GM21447 (cell line): ENCODE measurements at regions not wholly inside any gene's neighbourhood (a gene's known extent, or its start where the extent isn't known, plus 50 kb on each side); places are given as distances from the start of the nearest gene placed in this dataset.
A peak's percentile ranks its signal among the peaks of the same experiment; 100 is the strongest.
"Not testable (repeated sequence)": the region's sequence is repeated elsewhere in the genome, so short reads cannot be mapped to it uniquely, and the experiment has no call there.

Experiments used
- ATAC-seq: cut with Tn5 transposase; IDR thresholded peaks from one replicate; pipeline ENCODE4 v1.9.1; 2021; ENCODE audit not compliant: unreplicated experiment

DNA sequence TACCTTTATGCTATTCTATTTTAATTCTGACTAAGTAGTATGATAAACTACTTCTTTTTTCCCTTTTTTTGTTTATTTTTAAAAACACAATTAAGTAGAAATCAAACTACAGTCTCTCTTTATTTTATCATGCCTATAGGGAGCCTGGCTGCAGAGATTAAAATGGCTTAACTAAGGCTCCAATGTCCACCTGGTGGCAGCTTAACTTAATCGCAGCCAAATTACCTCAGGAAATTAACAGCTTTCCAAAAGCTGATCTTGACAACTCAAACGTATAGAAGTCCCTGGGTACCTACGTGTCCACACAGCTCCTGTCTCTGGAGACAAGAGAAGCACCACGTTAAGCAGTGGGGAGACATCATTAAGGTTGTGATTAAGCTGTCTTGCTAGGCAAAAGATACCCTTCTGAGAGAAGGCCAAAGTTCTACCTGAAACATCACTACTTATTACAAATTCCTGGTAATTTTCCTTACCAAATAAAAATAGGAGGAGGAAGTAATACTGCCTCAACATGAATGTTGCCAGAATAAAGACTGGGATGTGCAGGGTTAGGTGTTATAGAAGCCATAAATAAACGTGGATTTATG lies 63.2 kb upstream of the SNX19 start:
- no peak for ATAC-seq

DNA sequence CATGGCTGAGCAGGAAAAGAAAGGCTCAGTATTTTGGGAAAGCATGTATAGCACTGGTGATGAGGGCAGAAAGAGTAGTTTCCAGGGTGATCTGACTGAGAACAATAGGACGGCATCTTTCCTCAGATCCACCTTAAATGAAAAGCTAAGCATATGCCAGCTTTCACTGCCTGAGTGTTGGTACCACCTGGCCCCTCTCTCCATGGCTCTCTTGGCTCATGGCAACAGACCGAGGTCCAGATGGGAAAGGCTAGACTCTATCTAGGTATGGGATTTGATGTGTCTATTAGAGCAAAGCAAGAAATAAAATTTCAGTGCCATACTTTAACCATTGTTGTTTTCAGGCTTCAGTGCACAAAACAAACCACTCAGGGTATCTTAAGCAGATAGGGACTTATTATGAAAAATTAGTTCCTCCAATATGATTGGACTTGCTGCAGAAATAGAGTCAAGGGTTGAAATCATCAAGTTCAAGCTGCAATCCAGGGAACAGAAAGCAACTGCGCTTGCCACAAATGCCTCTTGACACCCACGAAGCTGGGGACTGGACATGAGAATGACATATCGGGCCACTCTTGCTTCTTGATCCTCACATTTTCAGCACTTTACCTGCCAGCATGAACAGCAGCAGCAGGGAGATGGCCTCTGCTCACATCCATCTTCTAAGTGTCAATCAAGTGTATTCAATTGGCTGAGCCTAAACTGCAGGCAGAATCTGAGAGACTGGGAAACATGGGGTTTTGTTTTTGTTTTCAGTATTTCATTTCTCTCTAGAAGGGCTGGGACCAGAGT lies 64.0 kb upstream of the SNX19 start:
- ATAC-seq, result no peak

DNA sequence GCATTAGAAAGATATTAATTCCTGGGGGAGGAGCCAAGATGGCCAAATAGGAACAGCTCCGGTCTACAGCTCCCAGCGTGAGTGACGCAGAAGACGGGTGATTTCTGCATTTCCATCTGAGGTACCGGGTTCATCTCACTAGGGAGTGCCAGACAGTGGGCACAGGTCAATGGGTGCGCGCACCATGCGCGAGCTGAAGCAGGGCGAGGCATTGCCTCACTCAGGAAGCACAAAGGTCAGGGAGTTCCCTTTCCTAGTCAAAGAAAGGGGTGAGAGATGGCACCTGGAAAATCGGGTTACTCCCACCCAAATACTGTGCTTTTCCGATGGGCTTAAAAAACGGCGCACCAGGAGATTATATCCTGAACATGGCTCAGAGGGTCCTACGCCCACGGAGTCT lies 68.0 kb upstream of the SNX19 start:
- ATAC-seq, result not testable (repeated sequence)

DNA sequence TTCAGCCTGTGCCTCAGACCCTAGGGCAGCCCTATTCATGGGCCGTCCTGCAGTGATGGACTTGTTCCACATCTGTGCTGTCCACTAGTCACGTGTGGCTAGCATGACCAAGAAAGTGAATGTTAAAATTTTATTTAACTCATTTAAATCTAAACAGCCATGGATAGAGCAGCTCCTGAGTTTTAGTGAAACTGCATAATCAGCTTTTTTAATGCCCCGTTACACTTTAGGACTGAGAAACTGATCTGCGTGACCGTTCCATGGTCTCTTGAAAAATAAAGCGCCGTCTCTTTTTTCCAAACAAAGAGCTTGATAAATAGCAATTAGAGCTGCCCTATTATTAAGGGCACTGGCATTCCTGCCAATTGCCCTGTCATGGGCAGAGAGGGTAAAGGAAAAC lies 76.5 kb upstream of the SNX19 start:
- ATAC-seq, result no peak

DNA sequence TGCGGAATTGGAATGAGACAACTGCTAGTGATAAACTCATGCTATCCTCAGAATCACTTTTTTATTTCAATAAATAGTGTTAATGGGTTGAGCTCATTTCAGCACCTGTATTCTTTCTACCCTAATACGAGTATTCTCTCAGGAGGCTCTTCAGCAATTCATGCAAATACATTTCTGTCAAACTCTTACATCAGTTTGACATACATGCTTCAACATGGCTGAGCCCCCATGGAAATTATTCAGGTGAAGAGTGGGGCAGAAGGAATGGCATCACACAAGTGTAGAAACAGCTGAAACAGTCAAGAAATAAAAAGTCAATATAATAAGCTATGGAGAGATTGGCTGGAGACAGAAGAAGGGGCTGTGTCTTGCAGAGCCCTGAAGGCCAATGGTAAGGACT lies 77.8 kb upstream of the SNX19 start:
- ATAC-seq, result no peak

DNA sequence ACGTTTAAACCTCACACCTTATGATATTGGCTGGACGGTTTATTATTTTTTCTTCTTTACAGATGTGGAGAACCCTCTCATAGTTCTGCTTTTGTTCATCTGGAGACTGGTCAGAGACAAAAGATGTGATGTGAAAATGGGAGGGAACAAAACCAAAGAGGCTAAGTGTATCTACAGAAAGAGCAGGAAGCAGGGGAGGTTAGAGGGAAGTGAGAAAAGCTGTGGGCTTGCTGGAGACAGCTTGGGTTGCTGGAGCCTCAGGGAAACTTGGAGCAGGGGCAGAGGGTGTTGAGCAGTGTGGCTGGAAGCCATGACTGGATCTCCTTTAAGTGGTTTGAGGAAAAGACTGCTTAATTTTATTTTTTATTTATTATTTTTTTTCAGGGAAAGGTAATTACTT lies 79.0 kb upstream of the SNX19 start:
- ATAC-seq, result no peak

DNA sequence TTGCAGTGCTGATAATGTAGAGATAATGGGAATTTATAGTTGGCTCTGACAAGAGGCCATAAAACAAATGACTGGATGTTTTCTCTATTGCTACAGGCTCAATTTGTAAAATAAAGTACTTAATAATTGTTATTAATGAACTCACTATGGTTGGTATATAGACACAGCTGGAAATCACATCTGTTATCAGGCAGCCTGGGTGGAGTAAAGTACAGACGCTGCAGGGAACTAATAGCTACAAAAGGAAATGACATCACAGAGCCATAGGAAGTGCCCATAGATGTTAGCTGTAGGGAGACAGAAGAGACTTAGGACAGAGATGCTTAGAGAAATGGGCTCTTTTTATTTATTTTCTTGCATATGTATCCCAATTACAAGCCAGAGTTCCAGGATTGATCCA lies 81.0 kb upstream of the SNX19 start:
- ATAC-seq, result no peak

DNA sequence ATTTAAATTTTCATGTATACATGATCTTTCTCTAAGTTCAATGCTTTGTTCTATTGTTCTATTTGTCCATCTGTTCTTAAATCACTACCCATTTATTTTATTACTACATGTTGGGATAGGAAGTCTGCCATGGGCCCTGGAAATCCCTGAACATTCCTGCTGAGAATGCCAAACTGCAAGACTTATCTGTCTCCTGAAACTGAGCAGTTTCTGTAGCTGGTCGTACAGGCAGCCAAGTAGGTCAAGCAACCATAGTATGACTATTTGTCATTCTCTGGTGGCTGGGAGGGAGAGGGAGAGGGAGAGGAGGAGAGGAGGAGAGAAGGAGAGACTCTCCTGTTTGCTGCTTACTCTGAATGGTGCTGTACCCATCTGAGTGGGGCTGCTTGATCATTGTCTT lies 82.8 kb upstream of the SNX19 start:
- no peak for ATAC-seq

DNA sequence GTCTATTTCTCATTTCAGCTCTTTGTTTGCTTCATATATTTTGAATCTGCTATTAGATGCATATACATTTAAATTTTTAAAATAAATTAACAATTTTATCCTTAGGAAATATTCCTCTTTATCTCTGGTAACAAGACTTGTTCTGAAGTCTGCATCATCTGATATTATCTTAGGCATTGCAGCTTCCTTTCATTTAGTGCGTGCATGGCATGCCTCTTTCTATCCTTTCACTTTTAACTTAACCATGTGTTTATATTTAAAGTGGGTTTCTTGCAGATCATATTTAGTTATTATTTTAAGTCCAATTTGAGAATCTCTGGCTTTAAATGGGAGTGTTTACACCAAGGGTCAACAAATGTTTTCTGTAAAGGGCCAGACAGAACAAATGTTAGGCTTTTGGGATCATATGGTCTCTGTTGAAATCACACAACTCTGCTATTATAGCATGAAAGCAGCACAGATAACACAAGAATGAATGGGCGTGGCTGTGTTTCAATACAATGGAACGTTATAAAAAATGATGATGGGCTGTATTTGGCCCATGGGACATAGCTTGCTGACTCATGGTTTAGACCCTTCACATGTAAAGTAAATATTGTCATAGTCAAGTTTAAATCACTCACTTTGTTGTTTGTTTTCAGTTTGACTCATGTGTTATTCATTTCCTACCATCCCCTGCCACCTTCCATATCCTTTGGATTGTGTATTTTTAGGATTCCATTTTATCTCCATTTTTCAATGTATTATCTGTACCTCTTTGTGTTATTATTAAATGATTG lies 83.9 kb upstream of the SNX19 start:
- ATAC-seq, result no peak

DNA sequence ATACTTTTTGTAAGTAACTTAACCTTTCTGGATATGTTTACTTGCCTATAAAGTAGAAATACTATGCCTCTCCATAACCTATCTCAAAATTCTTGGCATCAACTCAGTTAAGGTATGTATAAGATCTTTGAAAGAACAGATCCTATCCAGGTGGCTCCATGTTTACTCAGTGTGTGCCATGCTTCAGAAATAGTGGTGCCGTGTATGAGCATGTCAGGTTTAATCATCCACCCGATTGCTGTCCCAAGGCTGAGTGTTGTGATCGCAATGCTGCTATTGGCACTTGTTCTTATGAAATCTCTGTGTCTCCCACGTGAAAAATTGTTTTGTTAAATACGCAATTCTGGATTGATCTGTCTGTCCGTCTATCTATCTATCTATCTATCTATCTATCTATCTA lies 85.9 kb upstream of the SNX19 start:
- ATAC-seq, result no peak

DNA sequence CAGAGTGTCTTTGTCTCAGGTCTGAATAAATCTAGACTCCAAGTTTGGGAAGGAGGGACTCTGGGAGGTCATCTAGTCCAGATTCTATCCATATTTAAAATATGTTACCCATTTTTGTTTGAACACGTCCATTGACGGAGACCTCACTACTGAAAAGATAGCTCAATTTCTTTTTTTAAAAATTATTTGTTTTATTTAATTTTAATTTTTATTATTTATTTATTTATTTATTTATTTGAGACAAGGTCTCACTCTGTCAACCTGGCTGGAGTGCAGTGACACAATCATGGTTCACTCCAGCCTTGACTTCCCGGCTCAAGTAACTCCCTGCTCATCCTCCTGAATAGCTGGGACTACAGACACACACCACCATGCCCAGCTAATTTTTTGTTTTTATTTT lies 89.5 kb upstream of the SNX19 start:
- no peak for ATAC-seq

DNA sequence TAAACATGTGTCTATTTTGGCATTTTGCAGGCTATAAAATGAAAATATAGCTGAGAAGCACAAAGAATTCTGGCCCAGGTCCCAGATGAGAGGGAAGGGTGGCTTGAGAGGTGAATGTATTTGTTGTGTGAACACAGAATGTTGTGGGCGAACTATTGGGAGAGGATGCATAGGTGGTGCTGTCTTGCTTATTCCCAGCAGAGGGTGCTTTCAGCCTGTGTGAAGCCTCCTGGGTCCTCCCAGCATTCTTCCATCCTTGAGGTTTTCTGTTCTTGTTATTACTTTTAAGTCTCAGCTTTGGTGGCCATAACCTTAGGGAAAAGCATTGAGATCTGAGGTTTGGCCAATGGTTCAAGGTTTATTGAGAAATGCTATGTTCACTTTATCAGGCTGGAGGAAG lies 108.7 kb upstream of the SNX19 start:
- ATAC-seq, result no peak

DNA sequence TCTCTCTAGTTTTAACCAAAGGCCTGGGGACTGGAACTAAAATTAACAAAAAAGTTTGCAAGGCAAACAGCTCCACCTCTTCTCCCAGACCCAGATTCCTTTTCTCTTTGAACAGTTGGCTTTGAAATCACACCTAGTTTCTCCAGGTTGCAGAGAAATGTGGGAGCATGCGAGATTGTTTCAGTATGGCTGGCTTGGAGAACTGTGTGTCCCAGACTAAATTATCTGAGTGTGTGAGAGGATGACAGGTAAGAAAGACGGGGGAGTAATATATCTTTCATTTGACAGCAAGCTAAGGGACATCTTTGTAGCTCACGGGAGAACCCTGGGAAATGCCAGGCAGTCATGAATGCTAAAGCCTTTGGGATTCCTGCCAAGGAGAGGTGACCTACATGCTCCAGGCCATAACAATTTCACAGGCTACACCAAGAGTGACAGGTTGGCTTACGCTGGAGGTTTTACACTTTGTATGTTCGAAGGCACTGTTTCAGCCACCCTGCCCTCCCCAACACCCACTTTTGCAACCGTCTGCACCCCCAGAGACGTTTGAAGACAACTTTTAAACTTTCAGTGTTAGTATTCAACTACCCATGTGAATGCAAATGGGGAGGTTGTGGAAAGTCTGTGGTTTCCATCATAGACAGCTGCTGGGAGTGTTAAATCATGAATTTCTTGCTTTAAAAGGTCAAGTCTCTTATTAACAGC lies 109.3 kb upstream of the SNX19 start:
- peak; percentile 68 for ATAC-seq

DNA sequence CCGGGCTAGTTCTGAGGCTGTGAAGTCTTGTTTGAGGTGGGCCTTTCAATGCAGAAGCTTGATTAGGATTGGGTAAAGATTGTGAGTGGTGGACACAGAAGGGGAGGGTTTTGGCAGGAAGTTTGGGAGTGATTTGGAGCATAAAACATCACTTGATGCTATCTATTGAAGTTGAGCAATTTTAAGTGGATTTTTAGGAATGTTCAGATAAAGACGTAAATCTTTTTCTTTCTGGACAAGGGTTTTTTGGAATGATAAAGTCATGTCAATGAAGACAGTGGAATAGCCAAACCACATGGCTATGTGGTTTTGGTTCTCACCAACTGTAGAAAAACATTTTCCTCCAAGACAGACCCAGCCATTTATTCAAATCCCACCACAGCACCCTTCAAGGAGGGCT lies 111.2 kb upstream of the SNX19 start:
- ATAC-seq, result no peak

DNA sequence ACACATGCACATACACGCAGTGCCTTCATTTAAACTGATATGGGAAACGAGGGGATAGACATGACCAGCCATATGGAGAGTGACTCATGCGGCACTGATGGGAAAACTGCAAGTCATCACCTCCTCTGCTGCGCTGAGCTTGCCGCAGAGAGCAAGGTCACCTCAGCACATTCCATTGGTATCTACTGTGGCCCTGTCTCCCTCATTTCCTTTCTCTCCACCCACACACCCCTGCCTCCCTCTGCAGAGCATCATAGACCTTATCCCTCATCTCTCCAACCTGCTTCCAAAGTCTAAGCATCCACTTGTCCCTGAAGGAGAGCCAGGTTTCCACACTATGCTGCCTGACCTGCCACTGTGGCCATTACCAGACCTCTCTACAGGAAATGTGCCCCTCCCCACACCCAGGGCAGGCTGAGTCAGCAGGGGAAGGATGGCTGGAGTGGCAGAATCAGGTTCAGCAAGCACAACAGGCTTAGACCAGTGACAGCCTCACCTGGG lies 116.9 kb upstream of the SNX19 start:
- ATAC-seq, result no peak

DNA sequence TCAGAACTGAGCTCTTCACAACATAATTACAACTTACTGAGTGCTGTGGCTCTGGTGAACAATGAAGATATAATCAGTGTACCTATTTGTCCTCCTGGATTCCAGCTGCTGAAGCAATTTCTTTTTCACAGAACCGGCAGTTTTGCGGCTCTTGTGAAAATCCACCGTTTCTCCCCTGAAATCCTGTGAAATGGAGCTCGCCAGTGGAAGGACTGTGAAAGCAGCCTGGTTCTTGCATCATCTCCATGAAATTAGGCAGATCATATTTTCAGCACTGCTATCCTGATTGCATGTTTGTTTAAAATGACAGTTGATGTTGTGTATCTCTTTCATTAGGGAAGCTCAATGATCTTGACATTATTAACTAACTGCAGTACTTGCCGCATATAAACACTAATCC lies 120.2 kb upstream of the SNX19 start:
- no peak for ATAC-seq

DNA sequence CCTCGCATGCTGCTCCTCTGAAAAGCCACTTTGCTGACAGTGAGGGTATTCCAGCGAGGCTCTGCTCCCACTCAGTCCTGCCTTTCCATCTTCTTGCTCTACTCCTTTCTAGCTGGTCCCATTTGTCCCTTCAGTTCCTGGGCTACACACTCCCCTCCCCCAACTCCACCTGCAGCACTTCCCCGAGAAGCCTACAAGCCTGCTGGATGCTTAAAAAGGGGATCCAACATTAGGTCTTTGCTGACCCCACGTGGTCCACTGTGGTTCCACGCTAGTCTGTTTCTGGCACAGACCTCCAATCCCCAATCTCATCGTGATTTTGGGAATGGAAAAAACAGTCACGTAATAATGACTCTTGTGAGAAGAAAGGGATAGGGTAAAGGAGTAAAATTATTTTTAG lies 121.6 kb upstream of the SNX19 start:
- no peak for ATAC-seq

DNA sequence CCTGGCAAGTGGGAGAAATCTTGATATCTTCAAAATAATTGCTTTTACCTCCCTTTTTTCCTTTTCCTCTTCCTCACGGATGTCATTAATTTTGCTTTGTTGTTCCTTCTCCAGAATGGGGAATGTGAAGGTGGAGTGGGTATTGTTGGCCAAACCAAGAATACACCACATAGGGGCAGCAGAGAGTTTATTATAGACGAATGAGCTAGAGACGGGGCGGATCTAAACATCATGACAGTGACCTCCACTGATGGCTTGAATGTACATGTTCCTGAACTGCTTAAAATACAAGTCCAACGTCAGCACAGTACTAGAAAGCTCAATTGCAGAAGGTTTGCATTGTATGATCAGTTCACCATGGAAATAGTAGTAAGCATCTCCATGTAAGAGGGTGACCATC lies 122.3 kb upstream of the SNX19 start:
- no peak for ATAC-seq

DNA sequence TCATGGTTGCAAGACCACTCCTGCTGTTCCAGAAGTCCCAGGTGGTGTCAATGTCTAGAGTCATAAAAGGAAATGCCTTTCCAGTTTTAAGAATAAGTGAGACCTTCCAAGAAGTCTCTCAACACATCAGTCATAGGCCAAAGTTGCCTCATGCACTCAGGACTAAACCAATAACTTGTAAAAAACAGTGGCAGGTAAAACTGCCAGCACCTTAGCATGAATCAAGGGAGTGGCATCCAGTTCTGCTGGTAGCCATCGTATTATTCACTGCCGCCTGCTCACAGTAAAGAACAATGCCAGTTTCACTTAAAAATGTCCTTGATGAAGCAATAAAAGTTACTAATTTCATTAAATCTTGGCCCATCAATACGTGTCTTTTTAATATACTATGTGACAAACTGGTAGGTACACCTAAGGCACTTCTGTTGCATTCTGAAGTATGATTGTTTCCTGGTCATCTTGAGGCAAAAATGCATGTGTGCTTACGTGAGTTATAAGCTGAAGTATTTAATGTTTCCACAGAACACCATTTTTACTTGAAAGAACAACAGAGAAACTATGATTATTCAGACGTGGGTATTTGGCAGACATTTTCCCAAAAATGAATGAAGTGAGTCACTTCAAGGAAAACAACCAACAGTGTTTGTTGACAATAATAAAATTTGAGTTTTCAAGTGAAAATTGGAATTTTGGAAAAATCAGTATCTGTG lies 125.2 kb upstream of the SNX19 start:
- no peak for ATAC-seq

DNA sequence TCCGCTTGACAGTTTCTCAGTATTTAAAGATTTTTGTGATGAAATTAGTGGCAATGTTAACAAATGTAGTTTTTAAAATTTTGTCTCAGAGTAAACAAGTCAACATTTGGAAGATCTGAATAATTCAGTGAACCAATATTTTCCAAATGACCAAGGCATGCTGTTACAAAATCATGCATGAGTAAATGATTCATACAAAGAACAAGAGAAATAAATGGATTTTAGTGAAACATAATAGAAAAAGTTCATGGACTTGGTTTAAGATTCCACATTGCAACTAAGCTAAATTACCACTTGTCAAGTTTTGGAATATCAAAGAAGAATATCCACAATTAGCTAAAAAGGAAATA lies 125.7 kb upstream of the SNX19 start:
- no peak for ATAC-seq

DNA sequence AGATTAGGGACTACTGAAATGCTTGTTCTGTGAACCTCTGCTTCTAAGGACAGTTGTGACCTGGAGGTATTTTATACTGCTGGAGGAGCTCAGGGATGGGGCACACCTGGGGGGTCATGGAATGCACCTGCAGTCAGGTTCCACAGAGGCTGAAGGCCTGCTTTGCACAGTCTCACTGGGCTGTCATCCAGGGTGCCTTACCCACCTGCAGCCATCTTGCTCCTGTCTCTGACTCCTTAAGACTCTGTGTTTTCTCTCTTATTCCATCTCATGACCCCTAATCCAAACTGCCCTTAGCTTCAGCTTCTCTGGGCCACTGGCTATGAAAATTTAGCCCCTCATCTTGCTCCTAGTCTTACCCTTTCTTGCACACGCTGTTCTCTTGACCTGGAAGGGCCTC lies 127.0 kb upstream of the SNX19 start:
- ATAC-seq, result no peak
